Nephron progenitor cell (in vitro differentiated cells): ENCODE measurements at regions not wholly inside any gene's neighbourhood (a gene's known extent, or its start where the extent isn't known, plus 50 kb on each side); places are given as distances from the start of the nearest gene placed in this dataset.

Experiments
- DNase-seq: peaks from one replicate; pipeline ENCODE4 v3.0.0; 2021
- H3K27ac Mint-ChIP-seq: 2 replicates; pipeline ENCODE4 v1.8.0; 2021; ENCODE audit warnings: mild to moderate bottlenecking, moderate library complexity, mixed read lengths
- H3K27me3 Mint-ChIP-seq: 2 replicates; pipeline ENCODE4 v1.8.0; 2021; ENCODE audit warnings: mild to moderate bottlenecking, low read depth, mixed read lengths; ENCODE audit not compliant: poor library complexity
- H3K36me3 Mint-ChIP-seq: 2 replicates; pipeline ENCODE4 v1.8.0; 2021; ENCODE audit warnings: low read depth, mixed read lengths
- H3K4me1 Mint-ChIP-seq: 2 replicates; pipeline ENCODE4 v1.8.0; 2021; ENCODE audit warnings: mixed read lengths
- H3K4me3 Mint-ChIP-seq: 2 replicates; pipeline ENCODE4 v1.8.0; 2021; ENCODE audit warnings: mild to moderate bottlenecking, moderate library complexity, mixed read lengths
- H3K9me3 Mint-ChIP-seq: 2 replicates; pipeline ENCODE4 v1.8.0; 2021; ENCODE audit warnings: mild to moderate bottlenecking, moderate library complexity, mixed read lengths
- TF ChIP-seq, protein P1 (sequence below): fragments of 200-600 bp; sonication (generic); IDR thresholded peaks from 2 replicates; pipeline ENCODE4 v1.5.0; 2021; ENCODE audit warnings: antibody characterized with exemption

DNA sequence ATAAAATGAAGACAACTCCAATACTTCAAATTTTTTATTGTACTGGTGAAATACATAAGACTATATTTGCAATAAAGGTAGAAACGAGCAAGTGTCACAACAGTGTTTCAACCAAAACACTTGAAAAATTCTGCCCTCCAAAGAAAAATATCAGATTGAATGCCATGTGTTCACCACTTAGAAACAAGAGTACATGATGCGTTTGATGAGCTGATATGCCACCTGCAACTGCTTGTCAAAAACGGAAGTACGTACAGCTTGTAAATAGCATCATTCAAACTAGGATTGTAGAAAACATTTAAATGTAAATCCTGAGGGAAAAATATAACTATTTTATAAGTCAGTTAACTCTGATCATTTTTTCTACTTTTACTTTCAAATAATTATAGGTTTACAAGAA, 276.1 kb downstream of the ANTXR2 start:
- peaks cover 3% of the 10 kb centered on the region for H3K27me3 Mint-ChIP-seq
- H3K27ac Mint-ChIP-seq: no peak overlapping the region
- TF ChIP-seq, protein P1, sequence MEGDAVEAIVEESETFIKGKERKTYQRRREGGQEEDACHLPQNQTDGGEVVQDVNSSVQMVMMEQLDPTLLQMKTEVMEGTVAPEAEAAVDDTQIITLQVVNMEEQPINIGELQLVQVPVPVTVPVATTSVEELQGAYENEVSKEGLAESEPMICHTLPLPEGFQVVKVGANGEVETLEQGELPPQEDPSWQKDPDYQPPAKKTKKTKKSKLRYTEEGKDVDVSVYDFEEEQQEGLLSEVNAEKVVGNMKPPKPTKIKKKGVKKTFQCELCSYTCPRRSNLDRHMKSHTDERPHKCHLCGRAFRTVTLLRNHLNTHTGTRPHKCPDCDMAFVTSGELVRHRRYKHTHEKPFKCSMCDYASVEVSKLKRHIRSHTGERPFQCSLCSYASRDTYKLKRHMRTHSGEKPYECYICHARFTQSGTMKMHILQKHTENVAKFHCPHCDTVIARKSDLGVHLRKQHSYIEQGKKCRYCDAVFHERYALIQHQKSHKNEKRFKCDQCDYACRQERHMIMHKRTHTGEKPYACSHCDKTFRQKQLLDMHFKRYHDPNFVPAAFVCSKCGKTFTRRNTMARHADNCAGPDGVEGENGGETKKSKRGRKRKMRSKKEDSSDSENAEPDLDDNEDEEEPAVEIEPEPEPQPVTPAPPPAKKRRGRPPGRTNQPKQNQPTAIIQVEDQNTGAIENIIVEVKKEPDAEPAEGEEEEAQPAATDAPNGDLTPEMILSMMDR: no peak
- H3K36me3 Mint-ChIP-seq: no peaks in the 10 kb centered on the region
- DNase-seq: no peak
- H3K9me3 Mint-ChIP-seq: peaks cover 11% of the 10 kb centered on the region
- H3K4me3 Mint-ChIP-seq: no peak overlapping the region
- H3K4me1 Mint-ChIP-seq: no peaks in the 10 kb centered on the region

DNA sequence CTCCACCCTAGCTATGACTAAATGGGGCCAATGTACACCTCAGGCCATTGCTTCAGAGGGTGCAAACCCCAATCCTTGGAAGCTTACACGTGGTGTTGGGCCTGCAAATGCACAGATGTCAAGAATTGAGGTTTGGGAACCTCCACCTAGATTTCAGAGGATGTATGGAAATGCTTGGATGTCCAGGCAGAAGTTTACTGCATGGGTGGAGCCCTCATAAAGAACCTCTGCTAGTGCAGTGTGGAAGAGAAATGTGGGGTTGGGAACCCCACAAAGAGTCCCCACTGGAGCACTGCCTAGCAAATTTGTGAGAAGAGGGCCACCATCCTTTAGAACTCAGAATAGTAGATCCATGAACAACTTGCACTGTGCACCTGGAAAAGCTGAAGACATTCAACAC, 284.1 kb downstream of the ANTXR2 start:
- no peak for DNase-seq
- H3K27me3 Mint-ChIP-seq: no peaks in the 10 kb centered on the region
- peaks cover 44% of the 10 kb centered on the region for H3K9me3 Mint-ChIP-seq
- H3K36me3 Mint-ChIP-seq: no peaks in the 10 kb centered on the region
- TF ChIP-seq, protein P1: no peak
- no peak overlapping the region for H3K27ac Mint-ChIP-seq
- no peaks in the 10 kb centered on the region for H3K4me1 Mint-ChIP-seq
- no peak overlapping the region for H3K4me3 Mint-ChIP-seq

DNA sequence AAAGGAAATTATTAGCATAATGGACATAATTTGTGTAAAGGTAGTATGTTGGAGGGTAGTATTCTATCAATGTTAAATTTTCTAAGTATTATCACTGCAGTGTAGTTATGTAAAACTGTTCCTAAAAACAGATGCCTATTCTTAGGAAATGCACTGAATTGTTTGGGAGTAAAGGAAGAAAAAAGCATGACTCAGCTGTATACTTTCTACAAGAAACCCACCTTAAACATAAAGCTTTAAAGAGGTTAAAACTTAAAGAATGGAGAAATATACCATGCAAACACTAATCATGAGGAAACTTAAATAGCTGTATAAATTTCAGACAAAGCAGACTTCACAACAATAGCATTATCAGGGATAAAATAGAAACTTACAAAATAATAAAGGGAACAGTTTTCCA, 292.9 kb downstream of the ANTXR2 start:
- no peak overlapping the region for H3K4me3 Mint-ChIP-seq
- TF ChIP-seq, protein P1: no peak
- H3K27ac Mint-ChIP-seq: no peak overlapping the region

DNA sequence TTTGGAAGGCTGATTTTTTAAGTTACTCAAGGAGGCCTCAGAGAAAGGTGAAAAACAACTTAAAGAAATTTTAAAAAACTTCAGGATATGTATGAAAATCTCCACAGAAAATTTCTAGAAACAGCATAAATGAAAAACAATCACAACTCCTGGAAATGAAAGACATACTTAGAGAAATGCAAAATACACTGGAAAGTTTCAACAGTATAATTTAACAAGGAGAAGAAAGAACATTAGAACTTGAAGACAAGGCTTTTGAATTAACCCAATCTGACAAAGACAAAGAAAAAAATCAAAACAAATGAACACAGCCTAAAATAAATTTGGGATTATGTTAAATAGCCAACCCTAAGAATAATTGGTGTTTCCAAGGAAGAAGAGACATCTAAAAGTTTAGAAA, 300.5 kb downstream of the ANTXR2 start:
- Mint-ChIP-seq H3K9me3 (peaks cover 68% of the 10 kb centered on the region), H3K27me3 (peaks cover 3% of the 10 kb centered on the region), H3K36me3 (peaks cover 11% of the 10 kb centered on the region), H3K4me1 (no peaks in the 10 kb centered on the region), H3K4me3 (no peak overlapping the region), H3K27ac (no peak overlapping the region)
- no peak for DNase-seq
- TF ChIP-seq, protein P1: no peak

More for the DNA sequence above, 292.9 kb downstream of the ANTXR2 start:
- H3K4me1 Mint-ChIP-seq: no peaks in the 10 kb centered on the region
- no peaks in the 10 kb centered on the region for H3K27me3 Mint-ChIP-seq
- H3K9me3 Mint-ChIP-seq: peaks cover 21% of the 10 kb centered on the region
- no peak for DNase-seq
- peaks cover 6% of the 10 kb centered on the region for H3K36me3 Mint-ChIP-seq

DNA sequence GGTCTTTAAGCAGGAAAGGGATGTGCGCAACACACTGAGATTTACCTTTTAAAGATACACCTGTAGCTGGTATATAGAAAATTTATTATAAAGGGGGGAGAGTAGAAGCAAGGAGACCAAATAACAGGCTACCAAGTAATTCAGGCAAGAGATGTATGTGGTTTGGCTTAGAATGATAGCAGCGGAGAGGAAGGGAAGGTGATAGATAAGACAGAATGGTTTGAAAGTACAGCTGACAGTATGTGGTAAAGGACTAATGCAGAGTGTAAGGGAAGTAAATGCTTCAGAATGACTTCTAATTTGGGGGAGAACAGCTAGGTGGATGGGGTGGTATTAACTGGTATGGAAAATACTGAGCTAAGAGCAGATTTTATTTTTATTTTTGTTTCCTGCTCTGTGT, 308.9 kb downstream of the ANTXR2 start:
- TF ChIP-seq, protein P1: no peak
- H3K36me3 Mint-ChIP-seq: peaks cover 5% of the 10 kb centered on the region
- peaks cover 3% of the 10 kb centered on the region for H3K27me3 Mint-ChIP-seq
- no peak for DNase-seq
- peaks cover 17% of the 10 kb centered on the region for H3K9me3 Mint-ChIP-seq
- no peak overlapping the region for H3K27ac Mint-ChIP-seq
- no peak overlapping the region for H3K4me3 Mint-ChIP-seq
- no peaks in the 10 kb centered on the region for H3K4me1 Mint-ChIP-seq

DNA sequence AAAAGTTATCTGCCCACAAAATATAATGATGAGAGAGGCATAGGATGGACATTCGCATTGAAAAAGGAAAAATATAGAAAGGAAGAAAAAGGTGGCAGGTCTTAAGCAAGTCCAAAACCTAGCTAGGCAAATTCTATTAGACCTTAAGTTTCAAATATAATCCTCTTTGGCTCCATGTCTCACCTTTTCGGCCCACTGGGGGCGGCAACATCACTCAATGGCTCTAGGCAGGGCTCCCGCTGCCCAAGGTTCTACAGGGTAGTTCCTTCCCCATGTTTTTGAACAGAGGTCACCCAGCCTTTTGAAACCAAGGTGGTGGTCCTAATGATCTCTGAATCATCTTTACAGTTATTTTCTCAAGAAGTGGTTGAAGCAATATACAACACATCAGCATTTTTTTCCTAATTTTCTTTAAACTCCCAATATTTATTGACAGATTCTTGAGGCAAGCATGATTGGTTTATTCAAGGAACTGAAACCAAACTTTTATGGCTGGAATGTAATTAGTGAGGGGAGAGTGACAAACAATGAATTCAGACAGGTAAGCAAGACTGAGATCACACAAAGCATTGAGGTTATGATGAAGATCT, 309.4 kb downstream of the ANTXR2 start:
- TF ChIP-seq, protein P1: no peak
- peaks cover 3% of the 10 kb centered on the region for H3K27me3 Mint-ChIP-seq

More for the DNA sequence above, 309.4 kb downstream of the ANTXR2 start:
- no peak overlapping the region for H3K27ac Mint-ChIP-seq
- no peaks in the 10 kb centered on the region for H3K4me1 Mint-ChIP-seq
- peaks cover 16% of the 10 kb centered on the region for H3K9me3 Mint-ChIP-seq
- peaks cover 5% of the 10 kb centered on the region for H3K36me3 Mint-ChIP-seq
- no peak overlapping the region for H3K4me3 Mint-ChIP-seq
- DNase-seq: no peak
